K562 (cell line): ENCODE measurements at regions not wholly inside any gene's neighbourhood (a gene's known extent, or its start where the extent isn't known, plus 50 kb on each side); places are given as distances from the start of the nearest gene placed in this dataset.

Source experiments
- ATAC-seq: fragments of 200-7000 bp; cut with Tn5 transposase; 3 replicates; pipeline ENCODE4 v1.9.1; 2020; ENCODE audit warnings: moderate library complexity
- BruUV-seq: library from RNA; stranded (reverse); fragments of 400-500 nt; replicated peaks from 2 replicates; lab custom pipeline; 2021; lab: Mats Ljungman, UMichigan
- CTCF ChIA-PET: fragments of 300-600 bp; formaldehyde crosslinking; extraction: SDS; loops from one replicate; lab custom pipeline; 2021; ENCODE audit warnings: low intra/inter-chr PET ratio; lab: Yijun Ruan, JAX
- POLR2A ChIA-PET: fragments of 300-600, 350-650 bp; sonication (Branson Sonifier 250); formaldehyde crosslinking; extraction: SDS; loops from one replicate; lab custom pipeline; 2021; ENCODE audit warnings: antibody characterized with exemption, inconsistent platforms; lab: Yijun Ruan, JAX
- DNase-seq, 4 experiments: peaks; one replicate each; pipeline versions ENCODE4 v3.0.0 to v3.0.0-alpha.2; 2011 to 2018; ENCODE audit warnings: low spot score in 3 of 4, mixed read lengths in 3 of 4; ENCODE audit errors: extremely low read depth in 1 of 4
- FAIRE-seq: peaks from 2 replicates; lab custom pipeline; 2011; peaks lifted over from hg19 to GRCh38; lab: Jason Lieb, UNC
- H2AFZ ChIP-seq: 2 replicates; pipeline ENCODE4 v1.6.0; 2011; ENCODE audit warnings: low read depth, low read length, control low read depth, inconsistent platforms
- H3K27ac ChIP-seq: fragments of 200-600 bp; 3 replicates; pipeline ENCODE4 v1.8.0; 2011; ENCODE audit warnings: low read depth, mild to moderate bottlenecking, control low read depth, inconsistent platforms, low read length, moderate library complexity, mixed read lengths; ENCODE audit errors: extremely low read depth
- H3K27me3 ChIP-seq, 2 experiments: fragments of 300-600 bp in 1 of 2; 2 replicates in 1 of 2; 3 replicates in 1 of 2; pipeline versions ENCODE4 v1.6.0 to v1.8.0; 2011; ENCODE audit warnings: inconsistent platforms in 2 of 2, low read length in 2 of 2, mild to moderate bottlenecking in 1 of 2, mixed read lengths in 1 of 2, moderate library complexity in 1 of 2; ENCODE audit not compliant: control insufficient read depth in 2 of 2, insufficient read depth in 2 of 2
- H3K36me3 ChIP-seq: fragments of 300-600 bp; 3 replicates; pipeline ENCODE4 v1.8.0; 2011; ENCODE audit warnings: mild to moderate bottlenecking, low read length, inconsistent platforms; ENCODE audit not compliant: control insufficient read depth, insufficient read depth
- H3K4me1 ChIP-seq, 2 experiments: fragments of 200-600 bp in 1 of 2; replicated peaks in 1 of 2; 2 replicates in 1 of 2; 3 replicates in 1 of 2; pipeline versions ENCODE4 v1.5.1 to v1.8.0; 2011; ENCODE audit warnings: inconsistent platforms in 2 of 2, low read length in 2 of 2, mild to moderate bottlenecking in 1 of 2, mixed read lengths in 1 of 2, moderate library complexity in 1 of 2; ENCODE audit not compliant: control insufficient read depth in 2 of 2, insufficient read depth in 2 of 2
- H3K4me2 ChIP-seq: 2 replicates; pipeline ENCODE4 v1.6.1; 2011; ENCODE audit warnings: low read length, control low read depth, inconsistent platforms, mixed read lengths; ENCODE audit not compliant: insufficient read depth
- H3K4me3 ChIP-seq: fragments of 200-600 bp; sonication (generic), shearing (Covaris generic); 2 replicates; pipeline ENCODE4 v1.5.1; 2016; ENCODE audit warnings: control low read depth, inconsistent platforms
- H3K79me2 ChIP-seq: fragments of 200-600 bp; 3 replicates; pipeline ENCODE4 v1.8.0; 2011; ENCODE audit warnings: low read length, inconsistent platforms; ENCODE audit not compliant: control insufficient read depth, insufficient read depth
- H3K9ac ChIP-seq, 2 experiments: 2 replicates each; pipeline versions ENCODE4 v1.6.0 to v1.6.1; 2011; ENCODE audit warnings: low read depth in 2 of 2, low read length in 2 of 2, control low read depth in 1 of 2, inconsistent platforms in 1 of 2, mild to moderate bottlenecking in 1 of 2, mixed read lengths in 1 of 2; ENCODE audit not compliant: insufficient read depth in 1 of 2
- H3K9me1 ChIP-seq: one replicate; pipeline ENCODE4 v1.6.0; 2011; ENCODE audit warnings: inconsistent platforms, mild to moderate bottlenecking, low read length, moderate library complexity; ENCODE audit not compliant: control insufficient read depth, insufficient read depth
- H3K9me3 ChIP-seq: replicated peaks from 2 replicates; pipeline ENCODE4 v1.5.1; 2011; ENCODE audit warnings: low read depth, low read length, inconsistent platforms; ENCODE audit not compliant: control insufficient read depth, insufficient read depth
- H4K20me1 ChIP-seq: replicated peaks from 2 replicates; pipeline ENCODE4 v1.6.1; 2011; ENCODE audit warnings: low read length, inconsistent platforms, mixed read lengths; ENCODE audit not compliant: control insufficient read depth, insufficient read depth
- CEBPG ChIP-seq, 3 experiments: fragments of 200-800 bp in 1 of 3; sonication (Bioruptor generic) in 1 of 3; sonication (generic) in 1 of 3; formaldehyde crosslinking in 1 of 3; IDR thresholded peaks in 2 of 3; conservative IDR thresholded peaks in 1 of 3; 2 replicates each; pipeline versions ENCODE4 v1.6.1 to v1.8.0; 2016 to 2022; ENCODE audit warnings: missing compliant biosample characterization in 2 of 3, missing genetic modification characterization in 2 of 3, mild to moderate bottlenecking in 1 of 3, missing genetic modification reagents in 1 of 3
- CREB1 ChIP-seq, 2 experiments: sonication (generic) in 1 of 2; formaldehyde crosslinking in 1 of 2; IDR thresholded peaks; 2 replicates each; pipeline versions ENCODE4 v1.6.1 to v1.8.0; 2012 to 2022; ENCODE audit warnings: inconsistent platforms in 1 of 2, mild to moderate bottlenecking in 1 of 2, missing genetic modification reagents in 1 of 2, moderate library complexity in 1 of 2
- HEY1 ChIP-seq: fragments of 250-450 bp; sonication (Bioruptor Pico); IDR thresholded peaks from 2 replicates; pipeline ENCODE4 v1.5.0; 2020; ENCODE audit warnings: mild to moderate bottlenecking, moderate library complexity, borderline replicate concordance
- HNRNPLL ChIP-seq: fragments of 200-400 bp; formaldehyde crosslinking; IDR thresholded peaks from 2 replicates; pipeline ENCODE4 v1.6.1; 2017; ENCODE audit warnings: low read length, low read depth, mild to moderate bottlenecking; ENCODE audit not compliant: poor library complexity, severe bottlenecking
- ILK ChIP-seq: fragments of 450-650 bp; IDR thresholded peaks from 2 replicates; pipeline ENCODE4 v1.6.1; 2016; ENCODE audit warnings: missing genetic modification characterization, low read depth, mild to moderate bottlenecking, missing compliant biosample characterization, moderate library complexity, borderline replicate concordance
- MXI1 ChIP-seq: IDR thresholded peaks from 2 replicates; pipeline ENCODE4 v1.6.1; 2011; ENCODE audit warnings: low read depth, mild to moderate bottlenecking, improper control_type of control experiment, low read length
- TAF1 ChIP-seq: IDR thresholded peaks from 2 replicates; pipeline ENCODE4 v1.6.1; 2011; ENCODE audit warnings: mild to moderate bottlenecking, low read length, moderate library complexity; ENCODE audit not compliant: insufficient read depth, control insufficient read depth, severe bottlenecking; ENCODE audit errors: extremely low read depth
- ZC3H8 ChIP-seq: fragments of 450-650 bp; IDR thresholded peaks from 2 replicates; pipeline ENCODE4 v1.6.1; 2017
- ZNF134 ChIP-seq: fragments of 250-450 bp; sonication (Bioruptor Pico); conservative IDR thresholded peaks from 2 replicates; pipeline ENCODE4 v1.4.0; 2020
- ZNF224 ChIP-seq: sonication (generic); formaldehyde crosslinking; IDR thresholded peaks from 2 replicates; pipeline ENCODE4 v1.8.0; 2022; ENCODE audit warnings: mild to moderate bottlenecking, missing genetic modification reagents
- ZNF316 ChIP-seq: fragments of 450-650 bp; IDR thresholded peaks from 2 replicates; pipeline ENCODE4 v1.6.1; 2016
- ZSCAN29 ChIP-seq: fragments of 450-650 bp; IDR thresholded peaks from 2 replicates; pipeline ENCODE4 v1.6.1; 2017
- WGBS: fragments of 100-300 bp; shearing (Covaris generic); methylation state at CpG from one replicate; pipeline ENCODE4 v1.1.6; 2016; ENCODE audit warnings: low coverage, mixed read lengths; ENCODE audit not compliant: insufficient coverage; ENCODE audit errors: missing lambda C conversion rate; 5-methylcytosine and 5-hydroxymethylcytosine counted together
- in situ Hi-C: fragments of 300-500 bp; cut with MboI; formaldehyde crosslinking; loops from 4 replicates; pipeline ENCODE4 v1.15.0; 2018; ENCODE audit warnings: inconsistent platforms, mixed read lengths
- intact Hi-C: fragments of 100-400 bp; cut with micrococcal nuclease; formaldehyde crosslinking; loops from 2 replicates; pipeline ENCODE4 v1.14.2; 2022
- TF ChIP-seq, protein P1 (sequence below): sonication (generic); formaldehyde crosslinking; IDR thresholded peaks from 2 replicates; pipeline ENCODE4 v1.8.0; 2022; ENCODE audit warnings: missing genetic modification reagents, mild to moderate bottlenecking, borderline replicate concordance

DNA sequence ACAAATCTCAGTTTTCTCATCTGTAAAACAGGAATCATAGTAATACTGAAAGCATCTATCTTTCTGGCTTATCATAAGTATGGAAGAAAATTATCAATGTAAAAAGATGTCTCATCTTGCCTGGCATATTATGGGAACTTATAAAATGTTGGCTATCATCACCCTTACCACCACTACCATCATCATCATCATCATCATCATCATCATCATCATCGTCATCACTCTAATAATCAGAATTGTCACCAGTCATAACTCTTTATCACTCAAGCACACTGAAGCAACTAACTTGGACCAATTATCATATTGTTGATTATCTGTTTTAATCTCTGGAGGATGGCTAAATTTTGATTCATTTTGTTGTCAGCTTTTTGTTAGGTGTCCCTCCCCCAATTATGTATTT, 825.4 kb downstream of the SORCS3 start:
- no peaks in the 10 kb centered on the region for H3K9me1 ChIP-seq
- no peak overlapping the region for H3K4me2 ChIP-seq
- no peaks in the 10 kb centered on the region for H3K4me1 ChIP-seq
- H3K36me3 ChIP-seq = no peaks in the 10 kb centered on the region
- H2AFZ ChIP-seq = no peak overlapping the region
- POLR2A ChIA-PET = no interaction called here
- no TSS peak for BruUV-seq
- no peak for FAIRE-seq
- CTCF ChIA-PET = no interaction called here
- intact Hi-C loops (no loop called here), in situ Hi-C loops (no loop called here)
- H3K27ac ChIP-seq = no peak overlapping the region
- WGBS = no CpG with 5 or more reads among the region's 1 CpG
- no peaks in the 10 kb centered on the region for H4K20me1 ChIP-seq
- no peak for TF ChIP-seq TAF1
- no peak for TF ChIP-seq ZNF316
- TF ChIP-seq ZNF224 = no peak
- no peak for TF ChIP-seq CEBPG (CRISPR knock-in tag; IDR thresholded peaks at IDR 0.05)
- TF ChIP-seq CEBPG (tag; conservative IDR thresholded peaks at IDR 0.05 in 1 of 2, IDR thresholded peaks at IDR 0.05 in 1 of 2) = no peak
- no peak for TF ChIP-seq ZC3H8
- TF ChIP-seq HNRNPLL = no peak
- TF ChIP-seq, protein P1, sequence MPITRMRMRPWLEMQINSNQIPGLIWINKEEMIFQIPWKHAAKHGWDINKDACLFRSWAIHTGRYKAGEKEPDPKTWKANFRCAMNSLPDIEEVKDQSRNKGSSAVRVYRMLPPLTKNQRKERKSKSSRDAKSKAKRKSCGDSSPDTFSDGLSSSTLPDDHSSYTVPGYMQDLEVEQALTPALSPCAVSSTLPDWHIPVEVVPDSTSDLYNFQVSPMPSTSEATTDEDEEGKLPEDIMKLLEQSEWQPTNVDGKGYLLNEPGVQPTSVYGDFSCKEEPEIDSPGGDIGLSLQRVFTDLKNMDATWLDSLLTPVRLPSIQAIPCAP = no peak
- no peak for TF ChIP-seq HEY1 (CRISPR knock-in tag)
- no peak for TF ChIP-seq MXI1
- TF ChIP-seq CREB1 (IDR thresholded peaks at IDR 0.05) = no peak
- TF ChIP-seq CREB1 (CRISPR knock-in tag; IDR thresholded peaks at IDR 0.05) = no peak
- TF ChIP-seq ZNF134 (CRISPR knock-in tag) = no peak
- no peak for TF ChIP-seq ILK (tag)
- TF ChIP-seq ZSCAN29 = no peak
- no peak for DNase-seq
- no peak overlapping the region for H3K4me3 ChIP-seq
- H3K9ac ChIP-seq = no peak overlapping the region
- H3K9me3 ChIP-seq = no peaks in the 10 kb centered on the region
- H3K79me2 ChIP-seq = no peaks in the 10 kb centered on the region
- H3K27me3 ChIP-seq = no peaks in the 10 kb centered on the region
- no peak for ATAC-seq
